ENCODE measurements at regions not wholly inside any gene's neighbourhood (a gene's known extent, or its start where the extent isn't known, plus 50 kb on each side); places are given as distances from the start of the nearest gene placed in this dataset.

GRCh38 chr4:11687727-11688126 lies 259.0 kb upstream of the HS3ST1 start:
- no peaks in the 10 kb centered on the region for H3K27me3 ChIP-seq (ENCODE audit: insufficient read depth, low read depth, low read length)
- no peaks in the 10 kb centered on the region for H3K9me3 ChIP-seq (ENCODE audit: low read length)
- H3K27ac ChIP-seq (ENCODE audit: low read length), result no peak overlapping the region
- no peak overlapping the region for H3K4me3 ChIP-seq (ENCODE audit: low read length)
- no peak overlapping the region for H2AFZ ChIP-seq (ENCODE audit: low read depth, low read length)
- H3K79me2 ChIP-seq (replicated peaks; ENCODE audit: insufficient read depth, low read length), result no peaks in the 10 kb centered on the region
- no peaks in the 10 kb centered on the region for H3F3A ChIP-seq (ENCODE audit: insufficient read depth, low read length, poor library complexity, severe bottlenecking)
- no peaks in the 10 kb centered on the region for H3K36me3 ChIP-seq (ENCODE audit: insufficient read depth, low read length)
- no peaks in the 10 kb centered on the region for H3K9me2 ChIP-seq (ENCODE audit: insufficient read depth, low read length)
- no peak overlapping the region for H3K9ac ChIP-seq (ENCODE audit: low read length)
- TF ChIP-seq MXI1 (conservative IDR thresholded peaks at IDR 0.05; ENCODE audit: poor library complexity, severe bottlenecking) (no peak), POLR2AphosphoS5 (IDR thresholded peaks at IDR 0.05) (no peak), EZH2 (IDR thresholded peaks at IDR 0.05; ENCODE audit: borderline replicate concordance, insufficient read depth, low read length, poor library complexity, severe bottlenecking) (no peak), RAD21 (conservative IDR thresholded peaks at IDR 0.05) (no peak), EP300 (conservative IDR thresholded peaks at IDR 0.05; ENCODE audit: poor library complexity, severe bottlenecking) (no peak), TAF1 (IDR thresholded peaks at IDR 0.05; ENCODE audit: low read depth) (no peak), SMC3 (conservative IDR thresholded peaks at IDR 0.05; ENCODE audit: poor library complexity) (no peak)
- TF ChIP-seq, protein P1, sequence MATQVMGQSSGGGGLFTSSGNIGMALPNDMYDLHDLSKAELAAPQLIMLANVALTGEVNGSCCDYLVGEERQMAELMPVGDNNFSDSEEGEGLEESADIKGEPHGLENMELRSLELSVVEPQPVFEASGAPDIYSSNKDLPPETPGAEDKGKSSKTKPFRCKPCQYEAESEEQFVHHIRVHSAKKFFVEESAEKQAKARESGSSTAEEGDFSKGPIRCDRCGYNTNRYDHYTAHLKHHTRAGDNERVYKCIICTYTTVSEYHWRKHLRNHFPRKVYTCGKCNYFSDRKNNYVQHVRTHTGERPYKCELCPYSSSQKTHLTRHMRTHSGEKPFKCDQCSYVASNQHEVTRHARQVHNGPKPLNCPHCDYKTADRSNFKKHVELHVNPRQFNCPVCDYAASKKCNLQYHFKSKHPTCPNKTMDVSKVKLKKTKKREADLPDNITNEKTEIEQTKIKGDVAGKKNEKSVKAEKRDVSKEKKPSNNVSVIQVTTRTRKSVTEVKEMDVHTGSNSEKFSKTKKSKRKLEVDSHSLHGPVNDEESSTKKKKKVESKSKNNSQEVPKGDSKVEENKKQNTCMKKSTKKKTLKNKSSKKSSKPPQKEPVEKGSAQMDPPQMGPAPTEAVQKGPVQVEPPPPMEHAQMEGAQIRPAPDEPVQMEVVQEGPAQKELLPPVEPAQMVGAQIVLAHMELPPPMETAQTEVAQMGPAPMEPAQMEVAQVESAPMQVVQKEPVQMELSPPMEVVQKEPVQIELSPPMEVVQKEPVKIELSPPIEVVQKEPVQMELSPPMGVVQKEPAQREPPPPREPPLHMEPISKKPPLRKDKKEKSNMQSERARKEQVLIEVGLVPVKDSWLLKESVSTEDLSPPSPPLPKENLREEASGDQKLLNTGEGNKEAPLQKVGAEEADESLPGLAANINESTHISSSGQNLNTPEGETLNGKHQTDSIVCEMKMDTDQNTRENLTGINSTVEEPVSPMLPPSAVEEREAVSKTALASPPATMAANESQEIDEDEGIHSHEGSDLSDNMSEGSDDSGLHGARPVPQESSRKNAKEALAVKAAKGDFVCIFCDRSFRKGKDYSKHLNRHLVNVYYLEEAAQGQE (IDR thresholded peaks at IDR 0.05; ENCODE audit: borderline replicate concordance), result no peak
- TF ChIP-seq, protein P2, sequence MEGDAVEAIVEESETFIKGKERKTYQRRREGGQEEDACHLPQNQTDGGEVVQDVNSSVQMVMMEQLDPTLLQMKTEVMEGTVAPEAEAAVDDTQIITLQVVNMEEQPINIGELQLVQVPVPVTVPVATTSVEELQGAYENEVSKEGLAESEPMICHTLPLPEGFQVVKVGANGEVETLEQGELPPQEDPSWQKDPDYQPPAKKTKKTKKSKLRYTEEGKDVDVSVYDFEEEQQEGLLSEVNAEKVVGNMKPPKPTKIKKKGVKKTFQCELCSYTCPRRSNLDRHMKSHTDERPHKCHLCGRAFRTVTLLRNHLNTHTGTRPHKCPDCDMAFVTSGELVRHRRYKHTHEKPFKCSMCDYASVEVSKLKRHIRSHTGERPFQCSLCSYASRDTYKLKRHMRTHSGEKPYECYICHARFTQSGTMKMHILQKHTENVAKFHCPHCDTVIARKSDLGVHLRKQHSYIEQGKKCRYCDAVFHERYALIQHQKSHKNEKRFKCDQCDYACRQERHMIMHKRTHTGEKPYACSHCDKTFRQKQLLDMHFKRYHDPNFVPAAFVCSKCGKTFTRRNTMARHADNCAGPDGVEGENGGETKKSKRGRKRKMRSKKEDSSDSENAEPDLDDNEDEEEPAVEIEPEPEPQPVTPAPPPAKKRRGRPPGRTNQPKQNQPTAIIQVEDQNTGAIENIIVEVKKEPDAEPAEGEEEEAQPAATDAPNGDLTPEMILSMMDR (IDR thresholded peaks at IDR 0.05; ENCODE audit: poor library complexity, severe bottlenecking), result no peak
- H4K20me1 ChIP-seq (ENCODE audit: insufficient read depth), result no peaks in the 10 kb centered on the region
- H3K4me2 ChIP-seq (ENCODE audit: low read length), result no peak overlapping the region

DNA sequence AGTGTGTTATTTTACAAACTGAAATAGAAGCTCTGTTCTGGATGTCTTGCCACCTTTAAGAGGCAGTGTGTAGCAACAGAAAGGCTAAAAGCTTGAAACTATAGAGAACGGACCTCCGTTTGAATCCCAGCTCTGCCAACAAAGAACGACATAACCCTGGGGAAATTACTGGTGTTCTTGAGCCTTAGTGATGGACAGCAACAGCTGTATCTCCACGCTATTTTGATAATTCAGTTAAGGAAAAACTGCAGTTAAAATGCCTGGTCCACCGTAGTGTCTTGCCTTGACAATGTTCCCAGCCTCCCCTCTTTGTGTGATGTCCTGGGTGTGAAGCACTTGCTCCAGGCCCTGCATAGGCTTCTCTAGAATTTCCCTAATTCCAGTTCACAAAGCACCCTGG lies 256.8 kb upstream of the HS3ST1 start:
- Histone ChIP-seq H3K9me2 (ENCODE audit: insufficient read depth, low read length) (no peaks in the 10 kb centered on the region), H3K9me3 (ENCODE audit: low read length) (no peaks in the 10 kb centered on the region), H3K79me2 (replicated peaks; ENCODE audit: insufficient read depth, low read length) (no peaks in the 10 kb centered on the region), H3K36me3 (ENCODE audit: insufficient read depth, low read length) (no peaks in the 10 kb centered on the region), H3K27me3 (ENCODE audit: insufficient read depth, low read depth, low read length) (no peaks in the 10 kb centered on the region), H3K4me3 (ENCODE audit: low read length) (no peak overlapping the region), H2AFZ (ENCODE audit: low read depth, low read length) (no peak overlapping the region), H3K27ac (ENCODE audit: low read length) (no peak overlapping the region), H3K9ac (ENCODE audit: low read length) (no peak overlapping the region), H3F3A (ENCODE audit: insufficient read depth, low read length, poor library complexity, severe bottlenecking) (no peaks in the 10 kb centered on the region), H4K20me1 (ENCODE audit: insufficient read depth) (no peaks in the 10 kb centered on the region), H3K4me2 (ENCODE audit: low read length) (no peak overlapping the region)
- TF ChIP-seq, protein P2 (IDR thresholded peaks at IDR 0.05; ENCODE audit: poor library complexity, severe bottlenecking), result no peak
- no peak for TF ChIP-seq MXI1 (conservative IDR thresholded peaks at IDR 0.05; ENCODE audit: poor library complexity, severe bottlenecking)
- TF ChIP-seq POLR2AphosphoS5 (IDR thresholded peaks at IDR 0.05), result no peak
- TF ChIP-seq, protein P1 (IDR thresholded peaks at IDR 0.05; ENCODE audit: borderline replicate concordance), result no peak
- TF ChIP-seq EZH2 (IDR thresholded peaks at IDR 0.05; ENCODE audit: borderline replicate concordance, insufficient read depth, low read length, poor library complexity, severe bottlenecking), result no peak
- TF ChIP-seq SMC3 (conservative IDR thresholded peaks at IDR 0.05; ENCODE audit: poor library complexity), result no peak
- TF ChIP-seq RAD21 (conservative IDR thresholded peaks at IDR 0.05), result no peak
- TF ChIP-seq TAF1 (IDR thresholded peaks at IDR 0.05; ENCODE audit: low read depth), result no peak
- TF ChIP-seq EP300 (conservative IDR thresholded peaks at IDR 0.05; ENCODE audit: poor library complexity, severe bottlenecking), result no peak
